IMR-90 (cell line): ENCODE measurements at regions not wholly inside any gene's neighbourhood (a gene's known extent, or its start where the extent isn't known, plus 50 kb on each side); places are given as distances from the start of the nearest gene placed in this dataset.
A peak's percentile ranks its signal among the peaks of the same experiment; 100 is the strongest.

ENCODE experiments used
- ATAC-seq: fragments of 200-7000 bp; cut with Tn5 transposase; 2 replicates; pipeline ENCODE4 v1.9.1; 2020; ENCODE audit warnings: low read depth, mild to moderate bottlenecking, moderate library complexity
- BruUV-seq: library from RNA; stranded (reverse); fragments of 400-500 nt; replicated peaks from 2 replicates; lab custom pipeline; 2021; lab: Mats Ljungman, UMichigan
- CTCF ChIA-PET: fragments of 300-600 bp; formaldehyde crosslinking; extraction: SDS; loops from one replicate; lab custom pipeline; 2021; ENCODE audit warnings: antibody characterized with exemption; lab: Yijun Ruan, JAX
- POLR2A ChIA-PET: fragments of 300-600 bp; sonication (Branson Sonifier 250); formaldehyde crosslinking; loops from one replicate; lab custom pipeline; 2022; ENCODE audit warnings: antibody characterized with exemption; ENCODE audit not compliant: unreplicated experiment; lab: Charles Lee
- DNase-seq: peaks from one replicate; pipeline ENCODE4 v3.0.0; 2013
- H2AFZ ChIP-seq: replicated peaks from 2 replicates; pipeline ENCODE3; 2013; ENCODE audit warnings: low read length, mild to moderate bottlenecking; ENCODE audit not compliant: poor library complexity
- H2AK5ac ChIP-seq: 2 replicates; pipeline ENCODE4 v1.6.1; 2013; ENCODE audit warnings: low read depth, low read length, inconsistent platforms
- H2AK9ac ChIP-seq: replicated peaks from 2 replicates; pipeline ENCODE3; 2013; ENCODE audit warnings: mild to moderate bottlenecking, low read depth, low read length, moderate library complexity; ENCODE audit not compliant: poor library complexity
- H2BK120ac ChIP-seq: 2 replicates; pipeline ENCODE4 v1.6.1; 2013; ENCODE audit warnings: low read depth, low read length, inconsistent platforms
- H2BK15ac ChIP-seq: 3 replicates; pipeline ENCODE4 v1.6.1; 2013; ENCODE audit warnings: low read depth, low read length, inconsistent platforms
- H2BK20ac ChIP-seq: 2 replicates; pipeline ENCODE4 v1.6.1; 2013; ENCODE audit warnings: low read depth, mild to moderate bottlenecking, inconsistent platforms, low read length, moderate library complexity
- H2BK5ac ChIP-seq: 2 replicates; pipeline ENCODE4 v1.6.1; 2013; ENCODE audit warnings: mild to moderate bottlenecking, low read depth, low read length, inconsistent platforms; ENCODE audit not compliant: poor library complexity, severe bottlenecking
- H3K14ac ChIP-seq: replicated peaks from 2 replicates; pipeline ENCODE4 v1.6.1; 2013; ENCODE audit warnings: low read depth, low read length, inconsistent platforms
- H3K18ac ChIP-seq: 2 replicates; pipeline ENCODE4 v1.6.1; 2013; ENCODE audit warnings: low read depth, low read length, control low read depth
- H3K23ac ChIP-seq: 2 replicates; pipeline ENCODE4 v1.6.1; 2013; ENCODE audit warnings: low read depth, low read length, inconsistent platforms
- H3K27ac ChIP-seq: 2 replicates; pipeline ENCODE4 v1.5.1; 2013; ENCODE audit warnings: mild to moderate bottlenecking, control low read depth, low read length; ENCODE audit not compliant: insufficient read depth
- H3K27me3 ChIP-seq: 2 replicates; pipeline ENCODE4 v1.6.1; 2013; ENCODE audit warnings: low read length; ENCODE audit not compliant: control insufficient read depth, insufficient read depth
- H3K36me3 ChIP-seq: 2 replicates; pipeline ENCODE4 v1.6.1; 2013; ENCODE audit warnings: low read length, mixed read lengths; ENCODE audit not compliant: control insufficient read depth, insufficient read depth
- H3K4ac ChIP-seq: 2 replicates; pipeline ENCODE4 v1.6.1; 2013; ENCODE audit warnings: low read depth, low read length, inconsistent platforms
- H3K4me1 ChIP-seq: 2 replicates; pipeline ENCODE4 v1.6.1; 2013; ENCODE audit warnings: low read length, mixed read lengths; ENCODE audit not compliant: control insufficient read depth, insufficient read depth
- H3K4me2 ChIP-seq: 2 replicates; pipeline ENCODE4 v1.6.1; 2013; ENCODE audit warnings: low read depth, mild to moderate bottlenecking, control low read depth, low read length, moderate library complexity
- H3K4me3 ChIP-seq: 2 replicates; pipeline ENCODE4 v1.5.1; 2013; ENCODE audit warnings: low read depth, mild to moderate bottlenecking, control low read depth, low read length, moderate library complexity; ENCODE audit not compliant: insufficient read depth
- H3K56ac ChIP-seq: 2 replicates; pipeline ENCODE4 v1.6.1; 2013; ENCODE audit warnings: low read length, inconsistent platforms; ENCODE audit not compliant: insufficient read depth; ENCODE audit errors: extremely low read depth
- H3K79me1 ChIP-seq, 2 experiments: 2 replicates each; pipeline ENCODE4 v1.6.1; 2013; ENCODE audit warnings: low read length in 2 of 2, inconsistent platforms in 1 of 2, low read depth in 1 of 2
- H3K9ac ChIP-seq: 2 replicates; pipeline ENCODE4 v1.6.1; 2013; ENCODE audit warnings: low read depth, low read length, control low read depth
- H3K9me1 ChIP-seq: 2 replicates; pipeline ENCODE4 v1.6.1; 2013; ENCODE audit warnings: low read length, inconsistent platforms; ENCODE audit not compliant: insufficient read depth
- H3K9me3 ChIP-seq: 2 replicates; pipeline ENCODE4 v1.6.1; 2013; ENCODE audit warnings: low read length; ENCODE audit not compliant: control insufficient read depth, insufficient read depth
- H4K20me1 ChIP-seq: 2 replicates; pipeline ENCODE4 v1.6.1; 2013; ENCODE audit warnings: low read length, inconsistent platforms; ENCODE audit not compliant: insufficient read depth
- H4K5ac ChIP-seq: 2 replicates; pipeline ENCODE4 v1.6.1; 2013; ENCODE audit warnings: mild to moderate bottlenecking, low read depth, low read length, control low read depth
- H4K8ac ChIP-seq, 2 experiments: 2 replicates each; pipeline ENCODE4 v1.6.1; 2013; ENCODE audit warnings: low read depth in 2 of 2, low read length in 2 of 2, control low read depth in 1 of 2, inconsistent platforms in 1 of 2
- H4K91ac ChIP-seq: 2 replicates; pipeline ENCODE4 v1.6.1; 2013; ENCODE audit warnings: low read depth, low read length, inconsistent platforms; ENCODE audit not compliant: insufficient read depth
- CTCF ChIP-seq: conservative IDR thresholded peaks from 2 replicates; pipeline ENCODE4 v1.5.1; 2012; ENCODE audit warnings: mild to moderate bottlenecking, low read depth, low read length, improper control_type of control experiment
- RCOR1 ChIP-seq: IDR thresholded peaks from 2 replicates; pipeline ENCODE4 v1.6.1; 2012; ENCODE audit warnings: mild to moderate bottlenecking, low read length, improper control_type of control experiment; ENCODE audit not compliant: insufficient replicate concordance
- WGBS, 2 experiments: methylation state at CpG; one replicate each; pipeline versions ENCODE4 v1.1.5 to v1.1.7; 2013; ENCODE audit warnings: missing lambda C conversion rate in 2 of 2; ENCODE audit not compliant: insufficient read length in 1 of 2; ENCODE audit errors: extremely low coverage in 2 of 2; 5-methylcytosine and 5-hydroxymethylcytosine counted together
- dilution Hi-C: fragments of 300-500 bp; cut with HindIII; formaldehyde crosslinking; loops from one replicate; pipeline ENCODE4 v1.14.3; 2018; ENCODE audit warnings: low sequenced_read_pairs; ENCODE audit not compliant: unreplicated experiment
- in situ Hi-C: fragments of 300-500 bp; cut with MboI; formaldehyde crosslinking; loops from 3 replicates; pipeline ENCODE4 v1.14.3; 2019; ENCODE audit warnings: low sequenced_read_pairs, inconsistent platforms, mixed read lengths
- intact Hi-C: fragments of 100-400 bp; cut with micrococcal nuclease; formaldehyde crosslinking; loops from 2 replicates; pipeline ENCODE4 v1.10.0; 2022

GRCh38 chr5:167608390-167609272 lies 682.8 kb upstream of the WWC1 start:
- H3K36me3 ChIP-seq, result no peaks in the 10 kb centered on the region
- no peak overlapping the region for H3K56ac ChIP-seq
- DNase-seq (no peak), ATAC-seq (no peak)
- ChIA-PET CTCF (interaction anchor here (0.6 kb wide), 2 partner anchors 57 to 390 kb away, joined by 3 read pairs; no protein-coding TSS in a partner anchor), POLR2A (no interaction called here)
- H2BK15ac ChIP-seq, result no peak overlapping the region
- no peak overlapping the region for H2BK120ac ChIP-seq
- H3K9me3 ChIP-seq, result no peaks in the 10 kb centered on the region
- H4K5ac ChIP-seq, result no peak overlapping the region
- H3K79me1 ChIP-seq, result no peaks in the 10 kb centered on the region
- H2AK5ac ChIP-seq, result no peak overlapping the region
- no peak overlapping the region for H3K23ac ChIP-seq
- H3K9ac ChIP-seq, result no peak overlapping the region
- no peak overlapping the region for H3K14ac ChIP-seq
- dilution Hi-C loops (no loop called here), in situ Hi-C loops (no loop called here), intact Hi-C loops (no loop called here)
- H4K91ac ChIP-seq, result no peak overlapping the region
- H3K9me1 ChIP-seq, result no peaks in the 10 kb centered on the region
- no peaks in the 10 kb centered on the region for H3K4me1 ChIP-seq
- H3K4ac ChIP-seq, result no peak overlapping the region
- 60% methylated on average over 3 of the region's 13 CpGs; no CpG with 5 or more reads in 1 of the 2 experiments for WGBS, 2 experiments
- no peak overlapping the region for H2AFZ ChIP-seq
- H3K4me2 ChIP-seq, result no peak overlapping the region
- H3K27ac ChIP-seq, result no peak overlapping the region
- H4K20me1 ChIP-seq, result no peaks in the 10 kb centered on the region
- no peak overlapping the region for H3K18ac ChIP-seq
- H3K27me3 ChIP-seq, result no peaks in the 10 kb centered on the region; the same call in 1 of the 2 replicates
- no peak overlapping the region for H2BK5ac ChIP-seq
- H2BK20ac ChIP-seq, result no peak overlapping the region
- BruUV-seq, result no TSS peak
- TF ChIP-seq RCOR1 (no peak), CTCF (0 out of 2 replicates have a peak, but pooled peaks have one; percentile 6)
- H4K8ac ChIP-seq, result no peak overlapping the region
- peak overlapping the region; percentile 51 for H2AK9ac ChIP-seq
- no peak overlapping the region for H3K4me3 ChIP-seq
